ENCODE measurements at regions not wholly inside any gene's neighbourhood (a gene's known extent, or its start where the extent isn't known, plus 50 kb on each side); places are given as distances from the start of the nearest gene placed in this dataset.

GRCh38 chr6:74991573-74992332 is 214.1 kb downstream of the COL12A1 start:
- ChIA-PET POLR2A (no interaction called here), CTCF (ENCODE audit: low intra/inter-chr PET ratio, low total read pairs) (no interaction called here)
- Histone ChIP-seq H3K9me3 (ENCODE audit: low read length) (no peaks in the 10 kb centered on the region; the same call in 1 of the 2 replicates), H4K20me1 (ENCODE audit: insufficient read depth, low read length) (no peaks in the 10 kb centered on the region), H3K27ac (ENCODE audit: extremely low read length, insufficient read depth, low read length) (no peak overlapping the region), H2AFZ (ENCODE audit: low read length) (no peak overlapping the region), H3K4me2 (ENCODE audit: low read depth, low read length) (no peak overlapping the region), H3K36me3 (replicated peaks in 1 of 2; ENCODE audit: control insufficient read depth in 1 of 2, insufficient read depth in 2 of 2, low read length in 2 of 2) (no peaks in the 10 kb centered on the region), H3K9ac (ENCODE audit: insufficient read depth, low read depth, low read length) (no peak overlapping the region), H3K4me1 (ENCODE audit: insufficient read depth, low read length) (no peaks in the 10 kb centered on the region), H3K4me3 (replicated peaks in 1 of 3; ENCODE audit: insufficient read depth in 1 of 3, low read depth in 2 of 3, low read length in 3 of 3) (no peak overlapping the region), H3K27me3 (ENCODE audit: control insufficient read depth in 1 of 2, insufficient read depth in 2 of 2, low read length in 2 of 2) (no peaks in the 10 kb centered on the region), H3K79me2 (ENCODE audit: insufficient read depth, low read length) (no peaks in the 10 kb centered on the region)
- BruUV-seq (replicated peaks): no TSS peak
- intact Hi-C loops (cut with micrococcal nuclease; ENCODE audit: unreplicated experiment): no loop called here
- ATAC-seq: no peak
- in situ Hi-C loops (cut with HindIII; ENCODE audit: extremely low pct_ligation_motif_present, low pct_unique_long_range_greater_than_20kb): no loop called here
- FAIRE-seq: no peak
- DNase-seq (ENCODE audit: low spot score): no peak
- TF ChIP-seq NFIC (IDR thresholded peaks at IDR 0.05; ENCODE audit: low read length) (no peak), POLR2G (IDR thresholded peaks at IDR 0.05; ENCODE audit: low read depth, low read length) (no peak), SMARCE1 (IDR thresholded peaks at IDR 0.05; ENCODE audit: borderline replicate concordance) (no peak), SMYD3 (CRISPR knock-in tag; IDR thresholded peaks at IDR 0.05) (no peak), NFYB (CRISPR knock-in tag; IDR thresholded peaks at IDR 0.05) (no peak), E2F1 (CRISPR knock-in tag; IDR thresholded peaks at IDR 0.05) (no peak), AGO1 (IDR thresholded peaks at IDR 0.05; ENCODE audit: low read depth, low read length, poor library complexity, severe bottlenecking) (no peak), WIZ (CRISPR knock-in tag; IDR thresholded peaks at IDR 0.05) (no peak), AHDC1 (CRISPR knock-in tag; IDR thresholded peaks at IDR 0.05; ENCODE audit: borderline replicate concordance) (no peak), MED8 (CRISPR knock-in tag; IDR thresholded peaks at IDR 0.05; ENCODE audit: insufficient replicate concordance) (no peak)
- TF ChIP-seq, protein P1, sequence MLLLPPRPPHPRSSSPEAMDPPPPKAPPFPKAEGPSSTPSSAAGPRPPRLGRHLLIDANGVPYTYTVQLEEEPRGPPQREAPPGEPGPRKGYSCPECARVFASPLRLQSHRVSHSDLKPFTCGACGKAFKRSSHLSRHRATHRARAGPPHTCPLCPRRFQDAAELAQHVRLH (CRISPR knock-in tag; IDR thresholded peaks at IDR 0.05; ENCODE audit: borderline replicate concordance, low read depth): no peak
- WGBS (ENCODE audit: low lambda C conversion rate): 2% methylated on average over 3 of the region's 3 CpGs

Measured in HepG2 (cell line).